Heart left ventricle (tissue), 13 donors: ENCODE measurements at regions not wholly inside any gene's neighbourhood (a gene's known extent, or its start where the extent isn't known, plus 50 kb on each side); places are given as distances from the start of the nearest gene placed in this dataset.

Experiments
- POLR2A ChIP-seq, 2 donors: fragments of 450-650 bp; IDR thresholded peaks; one replicate each; pipeline ENCODE4 v1.6.1; 2017; ENCODE audit warnings: antibody characterized with exemption in 2 of 2, mild to moderate bottlenecking in 2 of 2, moderate library complexity in 2 of 2
- TF ChIP-seq, protein P1 (sequence below), 12 donors: fragments of 200-600 bp; sonication (generic) in 4 of 12; IDR thresholded peaks; one replicate each; pipeline versions ENCODE4 v1.5.0 to v1.8.0; 2018 to 2022; ENCODE audit warnings: antibody characterized with exemption in 12 of 12, mild to moderate bottlenecking in 5 of 12
- donor health status: ischemic (EF 13 %, LVEDD 7.1; RV severe dilation, severe dysfunction).
- donor health status: DM: no; HTN: yes; CAD: no.
- donor health status: DM: no; HTN: no; CAD: no.
- donor health status: ischemic (EF 25% LVEDD 6.9; RV normal size, moderate dysfunction).
- donor health status: ischemic (EF 25% LVEDD 5.7; RV mildly dilated, moderate dysfunction).
- donor health status: ischemic (EF 35%, LVEDD 5.7; RV mildly dilated, moderate dysfunction).
- donor health status: nonischemic (EF 11% LVEDD 7.7; RV severe dilation, severe dysfunction).
- donor health status: DM: yes; HTN: yes; CAD: no.
- donor health status: PGD.
- donor health status: ischemic (EF 29% LVEDD 5.4; RV normal size, mild dysfunction).
- donor health status: nonischemic (EF 23%, LVEDD 6.1; RV moderate dilation, normal function).

DNA sequence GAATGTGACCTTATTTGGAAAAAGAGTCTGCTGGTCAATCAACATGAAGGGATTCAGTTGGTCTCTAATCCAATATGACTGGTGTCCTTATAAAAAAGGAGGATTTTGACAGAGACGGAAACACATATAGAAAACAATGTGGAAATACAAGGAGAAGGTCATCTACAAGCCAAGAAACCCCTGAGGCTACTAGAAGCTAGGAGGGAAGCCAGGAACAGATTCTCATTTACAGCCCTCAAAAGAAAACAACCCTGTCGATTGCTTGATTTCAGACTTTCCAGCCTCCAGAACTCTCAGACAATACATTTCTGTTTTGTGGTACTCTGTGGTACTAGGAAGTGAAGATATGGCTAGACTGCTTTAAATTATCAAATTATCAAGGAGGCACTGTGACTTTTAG, 162.9 kb upstream of the IGF1R start:
- TF ChIP-seq, protein P1, sequence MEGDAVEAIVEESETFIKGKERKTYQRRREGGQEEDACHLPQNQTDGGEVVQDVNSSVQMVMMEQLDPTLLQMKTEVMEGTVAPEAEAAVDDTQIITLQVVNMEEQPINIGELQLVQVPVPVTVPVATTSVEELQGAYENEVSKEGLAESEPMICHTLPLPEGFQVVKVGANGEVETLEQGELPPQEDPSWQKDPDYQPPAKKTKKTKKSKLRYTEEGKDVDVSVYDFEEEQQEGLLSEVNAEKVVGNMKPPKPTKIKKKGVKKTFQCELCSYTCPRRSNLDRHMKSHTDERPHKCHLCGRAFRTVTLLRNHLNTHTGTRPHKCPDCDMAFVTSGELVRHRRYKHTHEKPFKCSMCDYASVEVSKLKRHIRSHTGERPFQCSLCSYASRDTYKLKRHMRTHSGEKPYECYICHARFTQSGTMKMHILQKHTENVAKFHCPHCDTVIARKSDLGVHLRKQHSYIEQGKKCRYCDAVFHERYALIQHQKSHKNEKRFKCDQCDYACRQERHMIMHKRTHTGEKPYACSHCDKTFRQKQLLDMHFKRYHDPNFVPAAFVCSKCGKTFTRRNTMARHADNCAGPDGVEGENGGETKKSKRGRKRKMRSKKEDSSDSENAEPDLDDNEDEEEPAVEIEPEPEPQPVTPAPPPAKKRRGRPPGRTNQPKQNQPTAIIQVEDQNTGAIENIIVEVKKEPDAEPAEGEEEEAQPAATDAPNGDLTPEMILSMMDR (IDR thresholded peaks at IDR 0.05), result no peak
- TF ChIP-seq POLR2A (IDR thresholded peaks at IDR 0.05), result no peak
